Stimulated activated CD4-positive, alpha-beta T cell treated with anti-CD3 and anti-CD28 coated beads, Interleukin-12 subunit alpha, Interleukin-12 subunit beta, amount 100 ng/mL, for 4 hours (primary cell): ENCODE measurements at regions not wholly inside any gene's neighbourhood (a gene's known extent, or its start where the extent isn't known, plus 50 kb on each side); places are given as distances from the start of the nearest gene placed in this dataset.

Experiments used
- DNase-seq: peaks from one replicate; pipeline ENCODE4 v3.0.0-alpha.2; 2020

GRCh38 chr18:78701771-78702396, 277.7 kb upstream of the SALL3 start:
- DNase-seq, result no peak

DNA sequence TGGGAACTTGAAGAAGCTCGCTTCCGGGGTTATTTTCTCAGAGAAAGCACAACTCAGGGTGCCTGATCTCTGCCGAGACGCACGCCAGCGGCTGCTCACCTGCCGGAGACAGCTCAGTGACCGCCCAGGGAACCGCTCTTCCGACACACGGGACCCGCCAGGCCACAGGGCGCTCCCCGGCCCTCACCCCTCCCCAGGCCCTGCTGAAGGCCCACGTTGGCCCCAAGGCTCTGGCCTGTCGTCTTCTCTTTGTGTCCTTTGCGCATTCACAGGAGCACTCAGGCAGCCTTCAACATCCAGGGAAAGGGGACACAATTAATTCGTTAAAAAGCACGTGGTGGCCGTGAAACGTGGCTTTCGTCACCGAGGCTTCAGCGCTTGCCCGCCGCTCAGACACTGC, 276.3 kb upstream of the SALL3 start:
- no peak for DNase-seq

- DNase-seq, result no peak
These were observed 274.6 kb upstream of the SALL3 start for GRCh38 chr18:78704971-78705461.

DNA sequence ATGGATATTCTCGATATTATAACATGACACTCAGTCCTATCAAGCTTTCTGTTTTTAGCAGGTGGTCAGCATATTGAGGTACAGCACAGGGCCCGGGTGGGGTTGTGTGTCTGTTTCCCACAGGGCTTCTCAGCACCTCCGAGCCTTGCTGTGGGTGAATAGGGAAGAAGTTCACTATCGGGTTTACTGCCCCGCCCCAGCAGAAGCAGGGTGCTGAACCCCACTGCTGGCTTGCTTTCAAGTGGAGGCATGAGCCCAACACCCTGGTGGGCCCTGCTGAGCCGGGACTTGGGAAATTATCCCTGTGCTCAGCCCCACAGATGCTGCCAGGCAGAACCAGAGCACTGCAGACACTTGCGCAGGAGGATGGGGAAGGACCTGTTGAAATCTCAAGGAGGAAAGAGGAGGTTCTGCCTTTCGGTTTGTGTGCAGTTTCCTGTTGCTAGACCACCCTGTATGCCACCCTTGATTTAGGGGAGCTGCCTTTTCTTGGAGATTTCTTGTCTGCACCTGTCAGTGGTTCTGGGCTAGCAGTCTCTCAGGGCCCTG, 270.3 kb upstream of the SALL3 start:
- DNase-seq, result no peak

DNA sequence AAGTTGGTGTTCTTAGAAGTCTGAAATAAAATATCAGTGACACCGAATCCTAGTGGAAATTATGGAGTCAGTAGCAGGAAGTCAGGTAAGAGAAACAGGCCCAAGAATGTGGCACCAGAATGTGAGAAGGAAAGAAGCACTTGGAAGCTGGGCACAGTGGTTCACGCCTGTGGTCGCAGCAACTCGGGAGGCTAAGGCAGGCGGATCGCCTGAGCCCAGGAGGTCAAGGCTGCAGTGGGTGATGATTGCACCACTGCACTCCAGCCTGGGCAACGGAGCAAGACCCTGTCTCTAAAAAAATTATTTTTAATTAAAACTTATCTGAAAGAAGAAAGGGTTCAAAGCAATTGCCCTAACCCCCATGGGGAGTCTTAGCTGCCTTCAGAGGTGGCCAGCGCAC, 268.3 kb upstream of the SALL3 start:
- DNase-seq, result no peak

DNA sequence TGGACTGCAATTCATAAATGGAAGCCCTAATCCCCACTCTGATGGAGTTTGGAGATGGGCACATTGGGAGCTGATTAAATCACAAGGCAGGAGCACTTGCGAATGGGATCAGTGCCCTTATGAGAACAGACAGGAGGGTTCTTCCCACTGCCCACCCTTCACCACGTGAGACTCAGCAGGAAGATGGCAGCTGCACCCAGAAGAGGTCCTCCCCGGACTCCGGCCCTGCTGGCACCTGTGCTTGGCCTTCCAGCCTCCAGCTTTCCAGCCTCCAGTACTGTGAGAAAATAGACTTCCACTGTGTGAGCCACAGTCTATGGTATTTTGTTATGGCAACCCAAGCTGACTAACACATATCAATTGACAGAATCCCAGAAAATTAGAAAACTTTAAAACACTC, 267.6 kb upstream of the SALL3 start:
- no peak for DNase-seq

DNA sequence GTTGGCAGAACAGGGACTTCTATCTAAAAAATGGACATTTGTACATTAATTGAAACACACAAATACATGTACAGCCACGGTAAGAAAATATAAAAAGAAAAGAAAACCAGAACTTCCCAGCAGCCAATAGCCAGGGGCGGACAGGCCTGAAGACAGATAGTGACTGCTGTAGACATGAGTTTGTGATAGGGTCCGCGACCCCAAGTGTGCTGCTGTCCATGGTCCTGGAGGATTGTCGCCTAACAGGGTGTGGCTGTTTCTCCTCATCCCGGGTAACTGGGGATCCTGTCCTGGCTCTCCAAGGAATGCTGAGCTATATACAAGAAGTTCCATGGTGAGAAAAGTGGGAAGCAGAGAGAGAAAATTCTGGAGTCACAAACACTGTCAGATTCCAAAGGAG, 266.5 kb upstream of the SALL3 start:
- DNase-seq, result no peak

GRCh38 chr18:78713726-78714125, 265.9 kb upstream of the SALL3 start:
- no peak for DNase-seq

- DNase-seq, result no peak
These were observed 263.6 kb upstream of the SALL3 start for GRCh38 chr18:78716022-78716421.

GRCh38 chr18:78716581-78716980, 263.0 kb upstream of the SALL3 start:
- no peak for DNase-seq

DNA sequence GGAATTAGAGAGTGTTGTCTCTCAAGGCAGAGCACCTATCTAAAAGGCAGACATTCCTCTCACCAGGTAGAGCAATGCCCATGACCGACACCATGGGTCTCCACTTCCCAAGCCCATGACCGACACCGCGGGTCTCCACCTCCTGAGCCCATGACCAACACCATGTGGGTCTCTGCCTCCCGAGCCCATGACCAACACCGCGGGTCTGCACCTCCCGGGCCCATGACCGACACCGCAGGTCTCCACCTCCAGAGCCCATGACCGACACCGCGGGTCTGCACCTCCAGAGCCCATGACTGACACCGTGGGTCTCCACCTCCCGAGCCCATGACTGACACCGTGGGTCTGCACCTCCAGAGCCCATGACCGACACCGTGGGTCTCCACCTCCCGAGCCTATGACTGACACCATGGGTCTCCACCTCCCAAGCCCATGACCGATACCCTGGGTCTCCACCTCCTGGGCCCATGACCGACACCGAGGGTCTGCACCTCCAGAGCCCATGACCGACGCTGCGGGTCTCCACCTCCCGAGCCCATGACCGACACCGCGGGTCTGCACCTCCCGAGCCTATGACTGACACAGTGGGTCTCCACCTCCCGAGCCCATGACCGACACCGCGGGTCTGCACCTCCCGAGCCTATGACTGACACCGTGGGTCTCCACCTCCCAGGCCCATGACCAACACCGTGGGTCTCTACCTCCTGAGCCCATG, 262.4 kb upstream of the SALL3 start:
- no peak for DNase-seq

DNA sequence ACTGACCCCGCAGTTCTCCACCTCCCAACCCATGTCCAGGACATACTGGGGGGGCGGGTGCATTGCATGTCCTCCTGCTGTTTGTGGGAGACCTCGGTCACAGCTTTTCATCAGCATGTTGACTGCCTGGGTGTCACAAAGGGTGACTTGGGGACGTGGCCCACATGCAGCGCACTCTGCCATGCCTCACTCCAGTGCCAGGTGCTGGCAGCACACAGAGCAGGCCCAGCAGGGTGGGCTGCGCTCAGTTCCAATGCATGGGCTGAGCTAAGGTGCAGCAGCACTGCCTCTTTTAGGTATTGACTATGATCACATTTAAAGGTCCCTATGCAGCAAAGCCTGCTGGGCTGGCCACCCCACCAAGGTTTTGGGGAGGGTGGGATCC, 261.9 kb upstream of the SALL3 start:
- DNase-seq, result no peak

- DNase-seq, result no peak
These were observed 259.8 kb upstream of the SALL3 start for GRCh38 chr18:78719821-78720220.

DNA sequence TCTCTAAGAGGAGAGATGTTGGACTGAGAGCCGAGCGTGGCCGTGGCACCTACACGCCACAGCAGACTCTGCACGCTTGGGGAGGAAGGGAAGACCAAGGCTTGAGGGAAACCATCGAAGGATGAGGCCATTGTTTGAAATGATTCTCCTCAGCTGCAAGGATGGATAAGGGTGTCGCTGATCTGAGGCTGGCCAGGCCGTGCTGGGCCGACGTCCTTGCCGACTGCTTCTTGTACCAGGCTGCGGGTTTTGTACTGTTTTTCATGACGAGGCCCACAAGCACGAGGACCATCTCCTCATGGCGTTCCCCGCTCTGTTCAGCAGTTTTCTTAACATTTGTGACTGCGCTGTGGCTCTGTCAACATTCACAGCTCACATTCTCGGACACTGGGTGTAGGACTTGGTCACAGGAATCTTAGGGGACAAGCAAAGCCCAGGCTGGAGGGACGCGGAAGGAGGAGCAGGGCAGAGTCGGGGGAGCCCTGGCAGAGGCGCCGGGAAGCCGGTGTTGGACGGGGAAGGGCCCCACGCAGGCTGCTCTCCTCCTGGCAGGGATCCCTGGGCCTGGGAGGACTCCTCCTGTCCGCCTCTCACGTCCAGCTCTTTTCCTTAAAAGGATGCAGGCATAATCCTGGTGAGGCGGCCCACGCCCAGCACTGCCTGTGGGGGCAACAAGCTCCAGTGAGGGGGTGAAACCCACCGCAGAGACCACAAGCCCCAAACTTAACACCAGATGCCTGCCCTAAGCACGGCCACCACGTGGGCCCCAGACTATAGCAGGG, 259.0 kb upstream of the SALL3 start:
- DNase-seq, result no peak

DNA sequence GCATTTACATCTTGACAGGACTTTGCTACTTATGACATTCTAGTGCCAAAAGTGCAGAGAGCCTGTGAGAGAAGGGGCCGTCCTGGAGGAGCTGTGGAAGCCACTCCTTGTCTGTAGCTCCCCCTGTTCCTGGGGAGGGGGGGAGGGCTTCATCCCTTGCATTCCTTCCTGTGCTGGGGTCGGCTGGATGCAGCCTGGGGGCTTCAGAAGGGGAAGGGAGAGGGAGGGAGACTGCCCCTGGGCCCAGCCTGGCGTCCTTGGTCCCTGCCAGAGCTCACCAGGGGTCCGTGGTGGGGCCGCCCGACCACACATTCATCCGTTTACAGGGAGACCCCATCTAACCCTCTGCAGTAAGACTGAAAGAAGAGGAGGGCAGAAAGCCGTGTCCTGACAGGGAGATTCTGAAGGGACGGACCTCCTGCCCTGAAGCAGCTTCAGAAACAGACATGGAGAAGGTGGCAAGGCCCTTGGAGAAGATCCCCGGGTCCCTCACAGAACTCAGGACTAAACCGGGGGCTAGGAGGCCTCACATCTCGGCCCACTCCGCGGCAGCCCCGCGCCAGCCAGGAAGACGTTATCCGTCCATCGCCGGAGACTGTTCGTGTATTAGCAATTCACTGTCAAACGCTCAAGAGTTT, 258.3 kb upstream of the SALL3 start:
- DNase-seq, result no peak

DNA sequence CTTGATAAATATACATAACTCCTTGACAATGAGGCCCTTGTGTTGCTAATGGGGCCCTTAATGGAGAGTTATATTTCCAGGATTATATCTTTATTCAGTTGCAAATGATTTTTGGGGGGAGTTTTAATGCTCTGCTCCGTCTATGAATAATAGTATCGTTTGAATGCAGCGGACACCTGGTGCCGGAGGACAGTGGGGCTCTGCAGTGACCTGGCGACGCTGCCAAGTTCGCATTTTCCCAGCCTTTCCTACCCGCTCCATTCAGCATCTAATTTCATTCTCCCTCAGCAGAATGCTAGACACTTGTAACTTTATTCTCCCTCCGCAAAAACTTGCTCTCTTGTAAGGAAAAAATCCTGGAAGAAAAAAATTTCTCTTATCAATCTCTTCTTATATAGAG, 257.6 kb upstream of the SALL3 start:
- no peak for DNase-seq

DNA sequence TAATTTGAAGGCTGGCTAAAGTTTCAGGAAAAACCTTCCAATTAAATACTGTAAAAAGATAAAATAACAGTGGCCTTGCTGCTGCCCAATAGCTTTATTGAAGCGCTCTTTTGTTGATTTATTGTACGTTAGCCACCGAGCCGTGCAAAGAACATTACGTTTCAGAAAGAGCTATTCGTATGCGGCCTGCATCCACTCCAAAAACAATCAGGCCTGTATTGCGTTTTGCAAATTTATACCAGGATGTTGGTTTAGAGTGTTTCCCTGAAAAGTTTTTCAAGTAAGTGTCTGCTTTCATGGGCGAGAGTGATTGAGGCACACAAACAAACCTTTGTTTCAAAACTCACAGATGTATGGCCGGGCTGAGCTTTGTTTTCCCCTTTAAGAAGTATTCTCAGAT, 257.2 kb upstream of the SALL3 start:
- no peak for DNase-seq

GRCh38 chr18:78722929-78723710, 256.5 kb upstream of the SALL3 start:
- DNase-seq, result no peak

DNA sequence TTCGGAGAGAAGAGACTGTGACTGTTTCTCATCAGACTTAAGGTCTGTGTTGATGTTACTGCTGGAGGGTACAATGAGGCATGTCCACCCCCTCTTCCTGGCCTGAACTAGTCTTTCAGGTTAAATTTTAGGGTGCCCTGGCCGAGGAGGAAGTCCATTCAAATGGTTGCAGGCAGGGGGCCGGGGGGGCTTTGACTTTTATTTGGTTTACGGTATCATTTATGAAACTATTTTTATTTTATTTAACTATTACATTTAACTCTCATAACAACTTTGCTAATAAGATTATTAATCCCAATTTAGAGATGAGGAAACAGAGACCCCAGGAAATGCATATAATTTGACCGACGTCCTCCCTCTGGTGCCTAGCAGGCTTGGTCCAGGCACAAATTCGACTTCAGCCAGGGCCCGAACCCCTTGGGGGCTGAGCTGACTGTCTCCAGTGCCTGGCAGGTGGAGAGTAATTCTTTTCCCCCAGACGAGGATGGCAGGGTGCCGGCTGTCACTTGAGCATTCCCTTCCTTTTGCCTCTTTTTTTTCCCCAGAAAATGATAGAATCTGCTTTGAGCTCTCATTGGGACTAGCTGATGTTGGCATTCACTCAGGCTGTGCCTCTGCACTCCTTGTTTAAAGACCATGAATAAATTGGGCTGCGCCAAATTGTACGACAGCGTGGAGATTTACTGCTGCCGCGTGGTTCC, 255.3 kb upstream of the SALL3 start:
- no peak for DNase-seq

DNA sequence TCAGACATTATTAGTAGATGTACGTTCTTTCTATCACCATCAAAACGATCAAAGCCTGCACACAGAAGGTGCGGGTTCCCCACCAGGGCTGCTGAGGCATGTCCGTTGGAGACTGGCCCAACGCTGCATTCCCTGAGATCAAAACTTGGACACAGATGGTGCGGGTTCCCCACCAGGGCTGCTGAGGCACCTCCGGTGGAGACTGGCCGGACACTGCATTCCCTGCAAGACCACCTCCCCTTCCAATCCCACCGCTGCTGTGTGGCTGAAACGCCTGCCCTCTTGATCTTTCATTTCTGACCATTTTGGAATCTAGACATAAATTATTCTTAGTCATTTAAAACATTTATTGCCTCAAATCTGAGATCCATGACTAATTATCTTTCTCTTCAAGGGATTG, 254.2 kb upstream of the SALL3 start:
- no peak for DNase-seq

GRCh38 chr18:78726326-78727056, 253.1 kb upstream of the SALL3 start:
- DNase-seq, result no peak
